IMR-90 (cell line): ENCODE measurements at regions not wholly inside any gene's neighbourhood (a gene's known extent, or its start where the extent isn't known, plus 50 kb on each side); places are given as distances from the start of the nearest gene placed in this dataset.

Experiments used
- ATAC-seq: fragments of 200-7000 bp; cut with Tn5 transposase; 2 replicates; pipeline ENCODE4 v1.9.1; 2020; ENCODE audit warnings: low read depth, mild to moderate bottlenecking, moderate library complexity
- BruUV-seq: library from RNA; stranded (reverse); fragments of 400-500 nt; replicated peaks from 2 replicates; lab custom pipeline; 2021; lab: Mats Ljungman, UMichigan
- CTCF ChIA-PET: fragments of 300-600 bp; formaldehyde crosslinking; extraction: SDS; loops from one replicate; lab custom pipeline; 2021; ENCODE audit warnings: antibody characterized with exemption; lab: Yijun Ruan, JAX
- POLR2A ChIA-PET: fragments of 300-600 bp; sonication (Branson Sonifier 250); formaldehyde crosslinking; loops from one replicate; lab custom pipeline; 2022; ENCODE audit warnings: antibody characterized with exemption; ENCODE audit not compliant: unreplicated experiment; lab: Charles Lee
- DNase-seq: peaks from one replicate; pipeline ENCODE4 v3.0.0; 2013
- H2AFZ ChIP-seq: replicated peaks from 2 replicates; pipeline ENCODE3; 2013; ENCODE audit warnings: low read length, mild to moderate bottlenecking; ENCODE audit not compliant: poor library complexity
- H2AK5ac ChIP-seq: 2 replicates; pipeline ENCODE4 v1.6.1; 2013; ENCODE audit warnings: low read depth, low read length, inconsistent platforms
- H2AK9ac ChIP-seq: replicated peaks from 2 replicates; pipeline ENCODE3; 2013; ENCODE audit warnings: mild to moderate bottlenecking, low read depth, low read length, moderate library complexity; ENCODE audit not compliant: poor library complexity
- H2BK120ac ChIP-seq: 2 replicates; pipeline ENCODE4 v1.6.1; 2013; ENCODE audit warnings: low read depth, low read length, inconsistent platforms
- H2BK15ac ChIP-seq: 3 replicates; pipeline ENCODE4 v1.6.1; 2013; ENCODE audit warnings: low read depth, low read length, inconsistent platforms
- H2BK20ac ChIP-seq: 2 replicates; pipeline ENCODE4 v1.6.1; 2013; ENCODE audit warnings: low read depth, mild to moderate bottlenecking, inconsistent platforms, low read length, moderate library complexity
- H2BK5ac ChIP-seq: 2 replicates; pipeline ENCODE4 v1.6.1; 2013; ENCODE audit warnings: mild to moderate bottlenecking, low read depth, low read length, inconsistent platforms; ENCODE audit not compliant: poor library complexity, severe bottlenecking
- H3K14ac ChIP-seq: replicated peaks from 2 replicates; pipeline ENCODE4 v1.6.1; 2013; ENCODE audit warnings: low read depth, low read length, inconsistent platforms
- H3K18ac ChIP-seq: 2 replicates; pipeline ENCODE4 v1.6.1; 2013; ENCODE audit warnings: low read depth, low read length, control low read depth
- H3K23ac ChIP-seq: 2 replicates; pipeline ENCODE4 v1.6.1; 2013; ENCODE audit warnings: low read depth, low read length, inconsistent platforms
- H3K27ac ChIP-seq: 2 replicates; pipeline ENCODE4 v1.5.1; 2013; ENCODE audit warnings: mild to moderate bottlenecking, control low read depth, low read length; ENCODE audit not compliant: insufficient read depth
- H3K27me3 ChIP-seq: 2 replicates; pipeline ENCODE4 v1.6.1; 2013; ENCODE audit warnings: low read length; ENCODE audit not compliant: control insufficient read depth, insufficient read depth
- H3K36me3 ChIP-seq: 2 replicates; pipeline ENCODE4 v1.6.1; 2013; ENCODE audit warnings: low read length, mixed read lengths; ENCODE audit not compliant: control insufficient read depth, insufficient read depth
- H3K4ac ChIP-seq: 2 replicates; pipeline ENCODE4 v1.6.1; 2013; ENCODE audit warnings: low read depth, low read length, inconsistent platforms
- H3K4me1 ChIP-seq: 2 replicates; pipeline ENCODE4 v1.6.1; 2013; ENCODE audit warnings: low read length, mixed read lengths; ENCODE audit not compliant: control insufficient read depth, insufficient read depth
- H3K4me2 ChIP-seq: 2 replicates; pipeline ENCODE4 v1.6.1; 2013; ENCODE audit warnings: low read depth, mild to moderate bottlenecking, control low read depth, low read length, moderate library complexity
- H3K4me3 ChIP-seq: 2 replicates; pipeline ENCODE4 v1.5.1; 2013; ENCODE audit warnings: low read depth, mild to moderate bottlenecking, control low read depth, low read length, moderate library complexity; ENCODE audit not compliant: insufficient read depth
- H3K56ac ChIP-seq: 2 replicates; pipeline ENCODE4 v1.6.1; 2013; ENCODE audit warnings: low read length, inconsistent platforms; ENCODE audit not compliant: insufficient read depth; ENCODE audit errors: extremely low read depth
- H3K79me1 ChIP-seq, 2 experiments: 2 replicates each; pipeline ENCODE4 v1.6.1; 2013; ENCODE audit warnings: low read length in 2 of 2, inconsistent platforms in 1 of 2, low read depth in 1 of 2
- H3K9ac ChIP-seq: 2 replicates; pipeline ENCODE4 v1.6.1; 2013; ENCODE audit warnings: low read depth, low read length, control low read depth
- H3K9me1 ChIP-seq: 2 replicates; pipeline ENCODE4 v1.6.1; 2013; ENCODE audit warnings: low read length, inconsistent platforms; ENCODE audit not compliant: insufficient read depth
- H3K9me3 ChIP-seq: 2 replicates; pipeline ENCODE4 v1.6.1; 2013; ENCODE audit warnings: low read length; ENCODE audit not compliant: control insufficient read depth, insufficient read depth
- H4K20me1 ChIP-seq: 2 replicates; pipeline ENCODE4 v1.6.1; 2013; ENCODE audit warnings: low read length, inconsistent platforms; ENCODE audit not compliant: insufficient read depth
- H4K5ac ChIP-seq: 2 replicates; pipeline ENCODE4 v1.6.1; 2013; ENCODE audit warnings: mild to moderate bottlenecking, low read depth, low read length, control low read depth
- H4K8ac ChIP-seq, 2 experiments: 2 replicates each; pipeline ENCODE4 v1.6.1; 2013; ENCODE audit warnings: low read depth in 2 of 2, low read length in 2 of 2, control low read depth in 1 of 2, inconsistent platforms in 1 of 2
- H4K91ac ChIP-seq: 2 replicates; pipeline ENCODE4 v1.6.1; 2013; ENCODE audit warnings: low read depth, low read length, inconsistent platforms; ENCODE audit not compliant: insufficient read depth
- BHLHE40 ChIP-seq: fragments of 150-350 bp; IDR thresholded peaks from 2 replicates; pipeline ENCODE4 v1.6.1; 2016; ENCODE audit warnings: mild to moderate bottlenecking, low read depth, low read length
- CEBPB ChIP-seq: IDR thresholded peaks from 2 replicates; pipeline ENCODE4 v1.6.1; 2012; ENCODE audit warnings: low read depth, low read length, improper control_type of control experiment
- CHD1 ChIP-seq: IDR thresholded peaks from 2 replicates; pipeline ENCODE4 v1.6.1; 2012; ENCODE audit warnings: low read depth, low read length, improper control_type of control experiment
- CTCF ChIP-seq: conservative IDR thresholded peaks from 2 replicates; pipeline ENCODE4 v1.5.1; 2012; ENCODE audit warnings: mild to moderate bottlenecking, low read depth, low read length, improper control_type of control experiment
- ELK1 ChIP-seq: fragments of 150-350 bp; IDR thresholded peaks from 2 replicates; pipeline ENCODE4 v1.6.1; 2016; ENCODE audit warnings: low read depth, mild to moderate bottlenecking, low read length, moderate library complexity, borderline replicate concordance
- FOS ChIP-seq: fragments of 150-350 bp; IDR thresholded peaks from 2 replicates; pipeline ENCODE4 v1.6.1; 2016; ENCODE audit warnings: low read depth, low read length
- MAFK ChIP-seq: IDR thresholded peaks from 2 replicates; pipeline ENCODE4 v1.6.1; 2012; ENCODE audit warnings: low read depth, low read length, improper control_type of control experiment
- MAZ ChIP-seq: IDR thresholded peaks from 2 replicates; pipeline ENCODE4 v1.6.1; 2012; ENCODE audit warnings: low read depth, mild to moderate bottlenecking, low read length, improper control_type of control experiment, moderate library complexity, borderline replicate concordance
- MXI1 ChIP-seq: IDR thresholded peaks from 2 replicates; pipeline ENCODE4 v1.6.1; 2012; ENCODE audit warnings: low read depth, mild to moderate bottlenecking, low read length, moderate library complexity, borderline replicate concordance
- NFE2L2 ChIP-seq: fragments of 150-350 bp; IDR thresholded peaks from 2 replicates; pipeline ENCODE4 v1.6.1; 2016; ENCODE audit warnings: low read depth, mild to moderate bottlenecking, low read length
- POLR2A ChIP-seq: IDR thresholded peaks from 2 replicates; pipeline ENCODE4 v1.6.1; 2012; ENCODE audit warnings: mild to moderate bottlenecking, low read depth, low read length
- RAD21 ChIP-seq: IDR thresholded peaks from 2 replicates; pipeline ENCODE4 v1.6.1; 2012; ENCODE audit warnings: low read length, improper control_type of control experiment
- RCOR1 ChIP-seq: IDR thresholded peaks from 2 replicates; pipeline ENCODE4 v1.6.1; 2012; ENCODE audit warnings: mild to moderate bottlenecking, low read length, improper control_type of control experiment; ENCODE audit not compliant: insufficient replicate concordance
- RFX5 ChIP-seq: IDR thresholded peaks from 2 replicates; pipeline ENCODE4 v1.8.0; 2012; ENCODE audit warnings: low read depth, mild to moderate bottlenecking, low read length, moderate library complexity
- SMC3 ChIP-seq: fragments of 150-350 bp; IDR thresholded peaks from 2 replicates; pipeline ENCODE4 v1.6.1; 2016; ENCODE audit warnings: low read depth, mild to moderate bottlenecking, antibody characterized with exemption, low read length, moderate library complexity
- USF2 ChIP-seq: fragments of 150-350 bp; IDR thresholded peaks from 2 replicates; pipeline ENCODE4 v1.6.1; 2017; ENCODE audit warnings: mild to moderate bottlenecking, antibody characterized with exemption, low read length, low read depth
- WGBS, 2 experiments: methylation state at CpG; one replicate each; pipeline versions ENCODE4 v1.1.5 to v1.1.7; 2013; ENCODE audit warnings: missing lambda C conversion rate in 2 of 2; ENCODE audit not compliant: insufficient read length in 1 of 2; ENCODE audit errors: extremely low coverage in 2 of 2; 5-methylcytosine and 5-hydroxymethylcytosine counted together
- dilution Hi-C: fragments of 300-500 bp; cut with HindIII; formaldehyde crosslinking; loops from one replicate; pipeline ENCODE4 v1.14.3; 2018; ENCODE audit warnings: low sequenced_read_pairs; ENCODE audit not compliant: unreplicated experiment
- in situ Hi-C: fragments of 300-500 bp; cut with MboI; formaldehyde crosslinking; loops from 3 replicates; pipeline ENCODE4 v1.14.3; 2019; ENCODE audit warnings: low sequenced_read_pairs, inconsistent platforms, mixed read lengths
- intact Hi-C: fragments of 100-400 bp; cut with micrococcal nuclease; formaldehyde crosslinking; loops from 2 replicates; pipeline ENCODE4 v1.10.0; 2022

GRCh38 chr2:241975593-241976284 lies 106.2 kb downstream of the RTP5 start:
- BruUV-seq = no TSS peak
- no peaks in the 10 kb centered on the region for H3K4me1 ChIP-seq
- H3K56ac ChIP-seq = no peak overlapping the region

More at GRCh38 chr2:241975593-241976284, 106.2 kb downstream of the RTP5 start:
- Histone ChIP-seq H3K4ac (no peak overlapping the region), H3K79me1 (no peaks in the 10 kb centered on the region), H3K23ac (no peak overlapping the region), H2BK20ac (no peak overlapping the region), H3K36me3 (no peaks in the 10 kb centered on the region), H3K27me3 (no peaks in the 10 kb centered on the region; the same call in 1 of the 2 replicates), H2AK5ac (no peak overlapping the region), H3K9ac (no peak overlapping the region), H4K5ac (no peak overlapping the region), H3K18ac (no peak overlapping the region), H2BK15ac (no peak overlapping the region), H3K9me1 (no peaks in the 10 kb centered on the region), H3K4me2 (no peak overlapping the region), H2AFZ (no peak overlapping the region), H2AK9ac (no peak overlapping the region), H4K91ac (no peak overlapping the region), H3K9me3 (0 out of 2 replicates have a peak, but pooled peaks cover 3% of the 10 kb centered on the region), H3K14ac (no peak overlapping the region), H3K27ac (no peak overlapping the region), H4K20me1 (no peaks in the 10 kb centered on the region), H2BK5ac (no peak overlapping the region), H3K4me3 (no peak overlapping the region), H2BK120ac (no peak overlapping the region), H4K8ac (no peak overlapping the region)
- ATAC-seq (no peak), DNase-seq (no peak)
- CTCF ChIA-PET = interaction anchor here (1.3 kb wide), 1 partner anchor 45 kb away, joined by 4 read pairs; no protein-coding TSS in a partner anchor
- TF ChIP-seq MAZ (no peak), RFX5 (no peak), USF2 (no peak), BHLHE40 (no peak), MAFK (no peak), CEBPB (no peak), POLR2A (no peak), MXI1 (no peak), NFE2L2 (no peak), SMC3 (no peak), RCOR1 (no peak), CTCF (no peak), ELK1 (no peak), CHD1 (no peak), FOS (no peak), RAD21 (no peak)
- POLR2A ChIA-PET = no interaction called here
- in situ Hi-C loops = no loop called here
- intact Hi-C loops = no loop called here
- no CpG with 5 or more reads among the region's 9 CpGs for WGBS, 2 experiments
- dilution Hi-C loops = no loop called here
